H9 (cell line): ENCODE measurements at regions not wholly inside any gene's neighbourhood (a gene's known extent, or its start where the extent isn't known, plus 50 kb on each side); places are given as distances from the start of the nearest gene placed in this dataset.

Experiments
- DNase-seq: peaks from one replicate; pipeline ENCODE4 v3.0.0-alpha.2; 2017
- H2AFZ ChIP-seq: one replicate; pipeline ENCODE4 v1.6.1; 2013; ENCODE audit warnings: mild to moderate bottlenecking, low read length, control low read depth, moderate library complexity
- H2AK5ac ChIP-seq: 2 replicates; pipeline ENCODE4 v1.6.1; 2013; ENCODE audit warnings: low read length, control low read depth, mixed read lengths; ENCODE audit not compliant: insufficient read length
- H2BK120ac ChIP-seq: one replicate; pipeline ENCODE4 v1.6.1; 2013; ENCODE audit warnings: low read depth, mild to moderate bottlenecking, low read length, control low read depth, inconsistent platforms; ENCODE audit not compliant: poor library complexity, severe bottlenecking
- H2BK12ac ChIP-seq: 2 replicates; pipeline ENCODE4 v1.6.1; 2013; ENCODE audit warnings: low read length, control low read depth, mixed read lengths, low read depth; ENCODE audit not compliant: insufficient read length
- H2BK15ac ChIP-seq: 2 replicates; pipeline ENCODE4 v1.6.1; 2013; ENCODE audit warnings: low read depth, low read length, control low read depth
- H2BK20ac ChIP-seq: one replicate; pipeline ENCODE4 v1.6.1; 2013; ENCODE audit warnings: low read depth, mild to moderate bottlenecking, low read length, control low read depth, inconsistent platforms; ENCODE audit not compliant: poor library complexity, severe bottlenecking
- H2BK5ac ChIP-seq: 2 replicates; pipeline ENCODE4 v1.6.1; 2013; ENCODE audit warnings: low read length, control low read depth, mixed read lengths; ENCODE audit not compliant: insufficient read length
- H3K14ac ChIP-seq: 2 replicates; pipeline ENCODE4 v1.6.1; 2013; ENCODE audit warnings: low read length, control low read depth; ENCODE audit not compliant: insufficient read depth
- H3K18ac ChIP-seq: 2 replicates; pipeline ENCODE4 v1.6.1; 2013; ENCODE audit warnings: low read depth, mild to moderate bottlenecking, mixed read lengths, low read length, control low read depth; ENCODE audit not compliant: insufficient read length
- H3K23ac ChIP-seq: 2 replicates; pipeline ENCODE4 v1.6.1; 2013; ENCODE audit warnings: low read length, control low read depth, mixed read lengths, low read depth; ENCODE audit not compliant: insufficient read length
- H3K23me2 ChIP-seq: 2 replicates; pipeline ENCODE4 v1.6.1; 2013; ENCODE audit warnings: low read depth, mild to moderate bottlenecking, mixed read lengths, low read length, control low read depth; ENCODE audit not compliant: insufficient read length, poor library complexity, severe bottlenecking
- H3K27ac ChIP-seq: 2 replicates; pipeline ENCODE4 v1.5.1; 2013; ENCODE audit warnings: low read length, control low read depth, mixed read lengths, low read depth; ENCODE audit not compliant: insufficient read length
- H3K27me3 ChIP-seq: 2 replicates; pipeline ENCODE4 v1.6.1; 2013; ENCODE audit warnings: low read length, control low read depth, inconsistent platforms; ENCODE audit not compliant: insufficient read depth
- H3K4ac ChIP-seq: 2 replicates; pipeline ENCODE4 v1.6.1; 2013; ENCODE audit warnings: low read depth, mild to moderate bottlenecking, control low read depth, inconsistent platforms, low read length, moderate library complexity
- H3K4me1 ChIP-seq: 2 replicates; pipeline ENCODE4 v1.6.1; 2013; ENCODE audit warnings: low read length, control low read depth, inconsistent platforms; ENCODE audit not compliant: insufficient read depth
- H3K4me2 ChIP-seq: 2 replicates; pipeline ENCODE4 v1.6.1; 2013; ENCODE audit warnings: low read length, control low read depth, mixed read lengths; ENCODE audit not compliant: insufficient read length, insufficient read depth
- H3K56ac ChIP-seq: 2 replicates; pipeline ENCODE4 v1.6.1; 2013; ENCODE audit warnings: low read depth, mild to moderate bottlenecking, mixed read lengths, low read length, control low read depth; ENCODE audit not compliant: insufficient read length
- H3K79me1 ChIP-seq: 2 replicates; pipeline ENCODE4 v1.6.1; 2013; ENCODE audit warnings: low read depth, mild to moderate bottlenecking, moderate library complexity, low read length, control low read depth, inconsistent platforms; ENCODE audit not compliant: insufficient read depth, poor library complexity, severe bottlenecking
- H3K79me2 ChIP-seq: 2 replicates; pipeline ENCODE4 v1.6.1; 2013; ENCODE audit warnings: low read length, control low read depth, inconsistent platforms; ENCODE audit not compliant: insufficient read depth
- H3K9ac ChIP-seq: 2 replicates; pipeline ENCODE4 v1.6.1; 2013; ENCODE audit warnings: low read length, control low read depth, mixed read lengths; ENCODE audit not compliant: insufficient read length; ENCODE audit errors: extremely low read depth
- H3K9me3 ChIP-seq: one replicate; pipeline ENCODE4 v1.6.1; 2013; ENCODE audit warnings: low read depth, low read length, inconsistent platforms; ENCODE audit not compliant: control insufficient read depth
- H3T11ph ChIP-seq: one replicate; pipeline ENCODE4 v1.6.1; 2013; ENCODE audit warnings: mild to moderate bottlenecking, low read length, control low read depth, inconsistent platforms
- H4K20me1 ChIP-seq: one replicate; pipeline ENCODE4 v1.6.1; 2013; ENCODE audit not compliant: control insufficient read depth, insufficient read length, insufficient read depth
- H4K5ac ChIP-seq: 2 replicates; pipeline ENCODE4 v1.6.1; 2013; ENCODE audit warnings: low read depth, mild to moderate bottlenecking, mixed read lengths, low read length, control low read depth; ENCODE audit not compliant: insufficient read length
- H4K8ac ChIP-seq: replicated peaks from 2 replicates; pipeline ENCODE4 v1.6.1; 2013; ENCODE audit warnings: low read length, control low read depth, mixed read lengths, low read depth; ENCODE audit not compliant: insufficient read length
- H4K91ac ChIP-seq: 2 replicates; pipeline ENCODE4 v1.6.1; 2013; ENCODE audit warnings: low read depth, mild to moderate bottlenecking, moderate library complexity, mixed read lengths, low read length, control low read depth; ENCODE audit not compliant: insufficient read length
- H3K27ac Mint-ChIP-seq, 3 experiments: 2 replicates in 2 of 3; 3 replicates in 1 of 3; pipeline ENCODE4 v1.8.0; 2020 to 2021; ENCODE audit warnings: mixed read lengths in 3 of 3, mild to moderate bottlenecking in 1 of 3, moderate library complexity in 1 of 3
- H3K27me3 Mint-ChIP-seq: 2 replicates; pipeline ENCODE4 v1.8.0; 2021; ENCODE audit warnings: low read depth, mild to moderate bottlenecking, moderate library complexity, mixed read lengths
- H3K36me3 Mint-ChIP-seq, 3 experiments: 2 replicates in 2 of 3; 3 replicates in 1 of 3; pipeline ENCODE4 v1.8.0; 2020 to 2021; ENCODE audit warnings: low read depth in 3 of 3, mixed read lengths in 3 of 3; ENCODE audit not compliant: insufficient read depth in 1 of 3
- H3K4me1 Mint-ChIP-seq, 2 experiments: 2 replicates each; pipeline ENCODE4 v1.8.0; 2020; ENCODE audit warnings: mixed read lengths in 2 of 2
- H3K4me3 Mint-ChIP-seq, 2 experiments: 2 replicates in 1 of 2; 3 replicates in 1 of 2; pipeline ENCODE4 v1.8.0; 2020 to 2021; ENCODE audit warnings: mild to moderate bottlenecking in 2 of 2, mixed read lengths in 2 of 2, moderate library complexity in 1 of 2
- H3K9me3 Mint-ChIP-seq, 2 experiments: 2 replicates in 1 of 2; 3 replicates in 1 of 2; pipeline ENCODE4 v1.8.0; 2020; ENCODE audit warnings: mild to moderate bottlenecking in 2 of 2, mixed read lengths in 2 of 2, moderate library complexity in 1 of 2
- WGBS: extraction: QIAGEN DNeasy Blood & Tissue Kit; methylation state at CpG from one replicate; pipeline ENCODE4 v1.1.7; 2013; ENCODE audit warnings: missing lambda C conversion rate, low lambda C conversion rate, mixed read lengths; ENCODE audit not compliant: insufficient read length; ENCODE audit errors: extremely low coverage; 5-methylcytosine and 5-hydroxymethylcytosine counted together
- TF ChIP-seq, protein P1 (sequence below): fragments of 200-600 bp; sonication (generic); conservative IDR thresholded peaks from 3 replicates; pipeline ENCODE4 v1.8.0; 2021; ENCODE audit warnings: antibody characterized with exemption, mild to moderate bottlenecking

DNA sequence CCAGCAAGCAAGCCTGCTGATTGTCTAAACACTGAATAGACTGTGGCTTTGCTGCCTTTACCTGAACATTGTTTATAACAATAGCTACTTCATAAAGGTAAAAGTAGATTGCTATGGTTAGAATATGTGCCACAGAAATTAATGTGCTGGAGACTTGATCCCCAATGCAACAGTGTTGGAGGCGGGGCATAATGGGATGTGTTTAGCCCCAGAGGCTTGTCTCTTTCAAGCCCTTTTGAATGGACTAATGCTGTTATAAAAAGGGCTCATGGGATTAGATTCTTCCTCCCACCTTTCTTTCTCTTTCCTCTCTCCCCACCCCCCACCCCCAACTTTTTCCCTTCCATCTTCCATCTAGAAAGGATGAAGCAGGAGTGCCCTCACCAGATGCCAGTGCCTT is 80.2 kb upstream of the PPP2R5A start:
- Histone ChIP-seq H3K56ac (no peak overlapping the region), H3K27me3 (no peaks in the 10 kb centered on the region; the same call in 1 of the 2 replicates), H3K4me1 (no peaks in the 10 kb centered on the region), H3K23me2 (no peaks in the 10 kb centered on the region), H3T11ph (no peak overlapping the region), H3K27ac (no peak overlapping the region), H2BK20ac (no peak overlapping the region), H3K9me3 (no peaks in the 10 kb centered on the region), H2BK15ac (no peak overlapping the region), H3K9ac (no peak overlapping the region), H3K14ac (no peak overlapping the region), H3K79me1 (no peaks in the 10 kb centered on the region), H4K20me1 (no peaks in the 10 kb centered on the region), H4K5ac (no peak overlapping the region), H2AK5ac (no peak overlapping the region), H4K8ac (no peak overlapping the region), H2BK120ac (no peak overlapping the region), H2AFZ (no peak overlapping the region), H4K91ac (no peak overlapping the region), H3K79me2 (no peaks in the 10 kb centered on the region), H3K18ac (no peak overlapping the region), H3K4me2 (no peak overlapping the region), H3K4ac (no peak overlapping the region), H2BK5ac (no peak overlapping the region), H3K23ac (no peak overlapping the region), H2BK12ac (no peak overlapping the region)
- H3K4me3 Mint-ChIP-seq: no peak overlapping the region
- WGBS: no CpG with 5 or more reads among the region's 1 CpG
- peaks cover 19 to 24% of the 10 kb centered on the region in 2 experiments for H3K4me1 Mint-ChIP-seq
- H3K36me3 Mint-ChIP-seq: no peaks in the 10 kb centered on the region
- H3K27ac Mint-ChIP-seq: no peak overlapping the region
- H3K9me3 Mint-ChIP-seq: no peaks in the 10 kb centered on the region
- H3K27me3 Mint-ChIP-seq: no peaks in the 10 kb centered on the region
- no peak for DNase-seq
- TF ChIP-seq, protein P1, sequence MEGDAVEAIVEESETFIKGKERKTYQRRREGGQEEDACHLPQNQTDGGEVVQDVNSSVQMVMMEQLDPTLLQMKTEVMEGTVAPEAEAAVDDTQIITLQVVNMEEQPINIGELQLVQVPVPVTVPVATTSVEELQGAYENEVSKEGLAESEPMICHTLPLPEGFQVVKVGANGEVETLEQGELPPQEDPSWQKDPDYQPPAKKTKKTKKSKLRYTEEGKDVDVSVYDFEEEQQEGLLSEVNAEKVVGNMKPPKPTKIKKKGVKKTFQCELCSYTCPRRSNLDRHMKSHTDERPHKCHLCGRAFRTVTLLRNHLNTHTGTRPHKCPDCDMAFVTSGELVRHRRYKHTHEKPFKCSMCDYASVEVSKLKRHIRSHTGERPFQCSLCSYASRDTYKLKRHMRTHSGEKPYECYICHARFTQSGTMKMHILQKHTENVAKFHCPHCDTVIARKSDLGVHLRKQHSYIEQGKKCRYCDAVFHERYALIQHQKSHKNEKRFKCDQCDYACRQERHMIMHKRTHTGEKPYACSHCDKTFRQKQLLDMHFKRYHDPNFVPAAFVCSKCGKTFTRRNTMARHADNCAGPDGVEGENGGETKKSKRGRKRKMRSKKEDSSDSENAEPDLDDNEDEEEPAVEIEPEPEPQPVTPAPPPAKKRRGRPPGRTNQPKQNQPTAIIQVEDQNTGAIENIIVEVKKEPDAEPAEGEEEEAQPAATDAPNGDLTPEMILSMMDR: no peak
